Daoy (cell line): ENCODE measurements at regions not wholly inside any gene's neighbourhood (a gene's known extent, or its start where the extent isn't known, plus 50 kb on each side); places are given as distances from the start of the nearest gene placed in this dataset.
"Not testable (repeated sequence)": the region's sequence is repeated elsewhere in the genome, so short reads cannot be mapped to it uniquely, and the experiment has no call there.

Source experiments
- DNase-seq: peaks from one replicate; pipeline ENCODE4 v3.0.0-alpha.2; 2015; ENCODE audit warnings: low read depth

- DNase-seq, result no peak
These were observed 256.1 kb upstream of the MEX3C start for GRCh38 chr18:51453594-51453993.

GRCh38 chr18:51458861-51459260 is 261.4 kb upstream of the MEX3C start:
- no peak for DNase-seq

GRCh38 chr18:51461956-51462355 is 264.5 kb upstream of the MEX3C start:
- DNase-seq, result no peak

- DNase-seq, result no peak
These were observed 266.1 kb upstream of the MEX3C start for GRCh38 chr18:51463483-51464136.

DNA sequence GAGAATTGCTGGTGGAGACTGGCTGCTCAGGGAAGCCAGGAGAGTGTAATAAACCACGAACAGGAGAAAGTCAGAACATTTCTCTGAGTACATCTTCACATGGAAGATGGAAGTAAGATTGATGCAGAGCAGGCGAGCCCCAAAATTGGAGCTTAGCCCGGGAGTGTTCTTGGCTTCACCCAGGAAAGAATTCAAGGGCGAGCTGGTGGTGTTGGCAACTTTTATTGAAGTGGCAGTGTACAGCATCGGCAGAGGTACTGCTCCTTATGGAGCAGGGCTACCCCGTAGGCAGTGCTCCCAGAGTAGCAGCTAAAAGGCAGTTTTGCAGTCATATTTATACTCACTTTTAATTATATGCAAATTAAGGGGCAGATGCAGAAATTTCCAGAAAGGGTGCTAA is 281.4 kb upstream of the MEX3C start:
- DNase-seq, result no peak

- DNase-seq, result no peak
These were observed 282.3 kb upstream of the MEX3C start for GRCh38 chr18:51479736-51480135.

- no peak for DNase-seq
These were observed 283.2 kb upstream of the MEX3C start for GRCh38 chr18:51480407-51481261.

GRCh38 chr18:51486735-51487366 is 289.4 kb upstream of the MEX3C start:
- DNase-seq, result no peak

GRCh38 chr18:51490417-51490816 is 292.9 kb upstream of the MEX3C start:
- no peak for DNase-seq

DNA sequence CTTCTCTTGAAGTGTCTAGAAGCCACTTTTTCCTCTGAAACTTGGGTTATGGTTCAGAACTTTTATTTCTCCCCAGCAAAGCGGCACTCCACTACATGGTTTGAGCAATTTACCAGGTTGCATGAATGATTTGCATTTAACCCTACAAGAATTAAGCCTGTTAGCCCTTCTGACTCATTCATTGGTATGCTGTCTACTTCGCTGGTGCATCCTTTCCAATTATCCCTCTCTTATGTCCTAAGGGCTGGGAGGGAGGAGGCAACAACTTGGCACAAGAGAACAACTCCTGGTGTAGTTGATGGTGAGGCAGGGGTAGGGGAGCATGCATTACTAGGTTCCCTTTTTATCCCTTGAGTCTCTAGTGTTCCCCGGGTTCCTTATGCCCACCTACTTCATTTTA is 293.4 kb upstream of the MEX3C start:
- DNase-seq, result no peak

GRCh38 chr18:51491678-51492372 is 294.3 kb upstream of the MEX3C start:
- DNase-seq, result no peak

DNA sequence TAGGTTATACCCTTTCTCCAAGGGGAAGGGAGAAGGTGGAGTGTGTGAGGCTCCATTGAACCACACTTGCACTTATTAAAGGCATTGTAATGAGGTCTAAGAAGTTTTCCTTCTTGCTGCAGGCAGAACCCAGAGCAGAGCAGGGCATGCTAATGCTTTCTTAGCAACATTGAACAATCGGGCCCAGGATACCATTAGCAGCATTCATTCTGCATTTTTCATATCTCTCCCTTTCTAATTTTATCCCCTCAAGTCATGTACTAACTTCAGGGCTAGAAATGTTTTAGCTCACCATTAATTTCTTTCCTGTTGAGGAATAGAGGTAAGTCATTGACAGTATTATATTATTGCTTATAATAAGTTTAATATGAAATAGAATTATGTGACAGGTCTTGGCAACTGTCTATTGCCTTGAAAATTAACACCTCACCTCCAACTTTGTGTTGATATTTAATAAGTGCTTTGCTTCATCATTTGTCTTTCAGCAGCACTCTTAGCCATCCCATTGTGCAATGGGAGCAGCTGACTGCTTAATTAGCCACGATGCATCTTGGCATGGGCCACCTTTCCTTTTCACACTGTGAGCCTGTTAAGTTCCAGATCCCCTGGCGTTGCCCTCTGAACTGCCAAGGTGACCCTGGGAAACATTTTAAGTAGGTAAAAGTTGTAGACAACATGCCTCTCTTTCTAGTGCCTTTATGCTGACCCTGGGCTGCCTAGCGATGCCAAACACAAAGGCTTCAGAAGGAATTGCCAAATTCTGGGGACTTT is 300.8 kb upstream of the MEX3C start:
- no peak for DNase-seq

- DNase-seq, result no peak
These were observed 305.9 kb upstream of the MEX3C start for GRCh38 chr18:51503351-51503750.

- no peak for DNase-seq
These were observed 309.3 kb upstream of the MEX3C start for GRCh38 chr18:51506811-51507210.

GRCh38 chr18:51508410-51508809 is 310.9 kb upstream of the MEX3C start:
- DNase-seq, result not testable (repeated sequence)

- DNase-seq, result no peak
These were observed 312.5 kb upstream of the MEX3C start for GRCh38 chr18:51510020-51510419.

DNA sequence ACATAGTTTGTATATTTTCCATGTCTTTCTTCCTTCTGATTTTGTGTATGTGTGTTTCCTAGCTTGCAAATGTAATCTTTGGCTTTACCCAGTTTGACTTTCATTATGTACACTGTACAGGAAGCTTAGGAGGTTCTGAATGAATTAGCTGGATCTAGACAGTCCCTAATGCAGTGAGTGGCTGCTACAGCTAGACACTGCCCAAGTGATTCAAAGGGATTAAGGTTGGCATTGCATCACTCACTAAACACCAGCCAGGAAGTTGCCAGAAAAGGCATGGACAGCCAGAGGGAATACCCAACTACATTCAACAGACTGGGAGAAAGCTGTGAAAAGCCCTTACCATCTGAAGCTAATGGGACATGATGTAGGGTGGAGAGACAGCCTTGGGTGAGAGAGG is 316.0 kb upstream of the MEX3C start:
- DNase-seq, result no peak

- no peak for DNase-seq
These were observed 316.6 kb upstream of the MEX3C start for GRCh38 chr18:51514128-51514527.

DNA sequence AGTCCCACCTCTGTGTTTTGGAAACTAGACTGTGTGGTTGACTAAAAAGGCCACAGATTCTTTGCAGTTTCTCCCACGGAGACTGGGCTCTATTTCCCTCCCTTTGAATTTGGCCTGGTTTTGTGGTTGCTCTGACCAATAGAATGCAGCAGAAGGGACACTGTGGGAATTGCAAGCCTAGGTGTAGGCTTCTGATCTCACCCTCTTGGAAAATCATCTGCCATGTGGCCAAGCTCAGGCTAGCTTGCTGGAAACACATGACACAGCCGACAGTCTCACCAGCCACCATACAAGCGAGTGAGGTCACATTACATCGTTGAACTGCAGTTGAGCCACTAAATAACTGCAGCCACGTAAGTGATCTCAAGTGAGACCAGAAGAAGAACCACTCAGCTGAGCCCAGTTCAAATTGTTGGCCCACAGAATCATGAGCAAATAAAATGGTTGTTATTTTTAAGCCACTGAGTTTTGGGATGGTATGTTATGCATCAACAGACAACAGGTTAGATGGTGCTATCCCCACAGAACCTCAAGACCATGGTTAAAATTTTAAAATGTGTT is 319.1 kb upstream of the MEX3C start:
- no peak for DNase-seq

- no peak for DNase-seq
These were observed 322.1 kb upstream of the MEX3C start for GRCh38 chr18:51519571-51519970.

DNA sequence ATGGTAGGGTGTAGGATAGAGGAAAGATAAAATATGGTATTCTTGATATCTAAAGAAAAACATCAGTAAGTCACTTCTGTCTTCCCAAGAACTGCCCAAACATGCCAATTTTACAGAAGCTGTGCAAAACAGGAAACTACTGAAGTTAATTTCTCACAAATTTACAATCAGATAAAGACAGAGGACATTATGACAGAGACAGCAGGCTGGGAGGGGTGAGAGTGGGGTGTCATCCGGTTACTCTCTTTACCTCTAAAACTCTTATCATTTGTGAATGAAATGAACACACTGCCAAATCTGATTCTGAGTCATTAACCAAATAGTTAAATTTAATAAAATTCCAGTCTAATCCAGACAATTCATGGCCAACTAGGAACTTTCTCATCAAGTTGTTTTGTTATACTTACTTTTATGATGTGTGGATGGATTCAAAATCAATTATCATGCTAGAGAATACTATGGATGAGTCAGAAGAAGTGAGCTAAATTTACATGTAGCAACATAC is 323.2 kb upstream of the MEX3C start:
- DNase-seq, result no peak
